ENCODE measurements at regions not wholly inside any gene's neighbourhood (a gene's known extent, or its start where the extent isn't known, plus 50 kb on each side); places are given as distances from the start of the nearest gene placed in this dataset.

DNA sequence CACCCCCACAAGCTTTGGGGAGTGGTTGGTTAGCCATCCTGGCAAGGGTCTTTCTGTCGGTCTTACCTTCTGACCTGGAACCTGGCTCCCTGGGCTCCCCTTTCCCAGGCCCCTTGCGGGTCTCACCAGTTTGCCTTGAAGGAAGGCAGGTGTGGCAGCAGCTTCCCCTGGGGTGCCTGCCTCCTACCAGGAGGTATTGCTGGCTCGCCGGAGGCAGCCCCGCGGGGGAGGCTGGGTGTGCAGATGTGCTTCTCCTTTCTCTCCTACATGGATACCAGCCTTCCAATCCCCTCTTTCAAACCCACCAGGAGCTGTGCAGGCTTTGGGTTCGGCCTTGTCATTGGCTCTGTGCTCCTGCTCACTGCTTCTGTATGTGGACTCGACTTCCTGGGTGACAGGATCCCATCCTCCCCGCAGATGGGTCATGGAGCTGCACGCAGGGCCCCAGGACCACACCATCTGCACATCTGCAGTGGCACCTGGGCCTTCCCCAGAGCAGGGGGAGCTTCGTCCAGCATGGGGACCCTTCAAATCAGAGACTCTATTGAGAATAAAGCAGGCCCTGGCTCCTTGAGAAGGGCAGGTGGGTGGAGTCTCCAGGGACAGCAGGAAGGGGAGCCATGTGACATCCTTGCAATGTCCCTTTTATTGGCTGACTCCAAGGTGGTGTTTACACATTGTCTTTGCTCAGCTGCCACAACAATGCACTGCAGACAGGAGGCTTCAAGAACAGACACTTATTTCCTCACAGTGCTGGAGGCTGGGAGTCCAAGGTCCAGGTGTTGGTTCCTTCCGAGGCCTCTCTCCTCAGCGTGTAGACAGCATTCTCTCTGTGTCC is 592.0 kb downstream of the BRD1 start:
- TF ChIP-seq, protein P1, sequence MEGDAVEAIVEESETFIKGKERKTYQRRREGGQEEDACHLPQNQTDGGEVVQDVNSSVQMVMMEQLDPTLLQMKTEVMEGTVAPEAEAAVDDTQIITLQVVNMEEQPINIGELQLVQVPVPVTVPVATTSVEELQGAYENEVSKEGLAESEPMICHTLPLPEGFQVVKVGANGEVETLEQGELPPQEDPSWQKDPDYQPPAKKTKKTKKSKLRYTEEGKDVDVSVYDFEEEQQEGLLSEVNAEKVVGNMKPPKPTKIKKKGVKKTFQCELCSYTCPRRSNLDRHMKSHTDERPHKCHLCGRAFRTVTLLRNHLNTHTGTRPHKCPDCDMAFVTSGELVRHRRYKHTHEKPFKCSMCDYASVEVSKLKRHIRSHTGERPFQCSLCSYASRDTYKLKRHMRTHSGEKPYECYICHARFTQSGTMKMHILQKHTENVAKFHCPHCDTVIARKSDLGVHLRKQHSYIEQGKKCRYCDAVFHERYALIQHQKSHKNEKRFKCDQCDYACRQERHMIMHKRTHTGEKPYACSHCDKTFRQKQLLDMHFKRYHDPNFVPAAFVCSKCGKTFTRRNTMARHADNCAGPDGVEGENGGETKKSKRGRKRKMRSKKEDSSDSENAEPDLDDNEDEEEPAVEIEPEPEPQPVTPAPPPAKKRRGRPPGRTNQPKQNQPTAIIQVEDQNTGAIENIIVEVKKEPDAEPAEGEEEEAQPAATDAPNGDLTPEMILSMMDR (IDR thresholded peaks at IDR 0.05 in 8 of 11, conservative IDR thresholded peaks at IDR 0.05 in 3 of 11), result no peak
- no peak for TF ChIP-seq POLR2AphosphoS5 (IDR thresholded peaks at IDR 0.05)

All from spleen (tissue), 7 donors.